ENCODE measurements at regions not wholly inside any gene's neighbourhood (a gene's known extent, or its start where the extent isn't known, plus 50 kb on each side); places are given as distances from the start of the nearest gene placed in this dataset.

GRCh38 chr21:25369524-25370300 lies 237.6 kb downstream of the MRPL39 start:
- Histone ChIP-seq H3K36me3 (no peaks in the 10 kb centered on the region), H3K9me3 (no peaks in the 10 kb centered on the region), H3K27me3 (no peaks in the 10 kb centered on the region), H3K4me1 (no peaks in the 10 kb centered on the region), H3K4me3 (no peak overlapping the region), H3K27ac (no peak overlapping the region)
- intact Hi-C loops (cut with DNase I), result no loop called here
- no peak for DNase-seq (ENCODE audit: extremely low spot score in 2 of 2)
- TF ChIP-seq CTCF (IDR thresholded peaks at IDR 0.05), result no peak
- no peak for TF ChIP-seq POLR2AphosphoS5 (IDR thresholded peaks at IDR 0.05; ENCODE audit: insufficient read depth in 1 of 2, low read depth in 1 of 2)
- TF ChIP-seq POLR2A (IDR thresholded peaks at IDR 0.05), result no peak

GRCh38 chr21:25368531-25368930 lies 238.8 kb downstream of the MRPL39 start:
- no peaks in the 10 kb centered on the region for H3K27me3 ChIP-seq
- H3K27ac ChIP-seq, result no peak overlapping the region
- intact Hi-C loops (cut with DNase I), result no loop called here
- DNase-seq (ENCODE audit: extremely low spot score in 2 of 2), result no peak
- no peaks in the 10 kb centered on the region for H3K36me3 ChIP-seq
- H3K9me3 ChIP-seq, result no peaks in the 10 kb centered on the region
- TF ChIP-seq CTCF (IDR thresholded peaks at IDR 0.05), result no peak
- TF ChIP-seq POLR2AphosphoS5 (IDR thresholded peaks at IDR 0.05; ENCODE audit: insufficient read depth in 1 of 2, low read depth in 1 of 2), result no peak
- TF ChIP-seq POLR2A (IDR thresholded peaks at IDR 0.05), result no peak
- H3K4me3 ChIP-seq, result no peak overlapping the region
- H3K4me1 ChIP-seq, result no peaks in the 10 kb centered on the region

GRCh38 chr21:25366116-25366515 lies 241.2 kb downstream of the MRPL39 start:
- TF ChIP-seq CTCF (IDR thresholded peaks at IDR 0.05) (no peak), POLR2AphosphoS5 (IDR thresholded peaks at IDR 0.05; ENCODE audit: insufficient read depth in 1 of 2, low read depth in 1 of 2) (no peak), POLR2A (IDR thresholded peaks at IDR 0.05) (no peak)
- intact Hi-C loops (cut with DNase I), result no loop called here

DNA sequence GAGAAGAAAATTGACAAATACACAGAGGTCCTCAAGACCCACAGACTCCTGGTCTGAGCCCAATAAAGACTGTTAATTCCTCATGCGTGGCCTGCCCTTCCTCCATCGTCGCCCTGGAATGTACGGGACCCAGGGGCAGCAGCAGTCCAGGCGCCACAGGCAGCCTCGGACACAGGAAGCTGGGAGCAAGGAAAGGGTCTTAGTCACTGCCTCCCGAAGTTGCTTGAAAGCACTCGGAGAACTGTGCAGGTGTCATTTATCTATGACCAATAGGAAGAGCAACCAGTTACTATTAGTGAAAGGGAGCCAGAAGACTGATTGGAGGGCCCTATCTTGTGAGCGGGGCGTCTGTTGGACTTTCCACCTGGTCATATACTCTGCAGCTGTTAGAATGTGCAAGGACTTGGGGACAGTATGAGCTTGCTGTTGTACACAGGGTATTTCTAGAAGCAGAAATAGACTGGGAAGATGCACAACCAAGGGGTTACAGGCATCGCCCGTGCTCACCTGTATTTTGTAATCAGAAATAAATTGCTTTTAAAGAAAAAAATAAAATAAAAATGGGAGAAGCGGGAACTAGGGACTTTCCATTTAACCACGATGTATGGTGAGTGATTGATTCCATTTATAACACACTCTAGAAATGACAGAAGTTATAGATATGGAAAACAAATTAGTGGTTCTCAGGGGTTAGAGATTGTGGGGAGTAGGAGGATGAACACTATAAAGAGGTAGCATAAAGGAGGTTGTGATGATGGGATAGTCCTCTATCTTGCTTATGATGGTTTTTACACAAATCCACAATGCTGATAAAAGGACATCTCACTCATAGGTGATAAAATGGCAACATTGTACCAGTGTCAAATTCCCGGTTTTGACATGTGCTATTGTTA lies 244.7 kb downstream of the MRPL39 start:
- intact Hi-C loops (cut with DNase I), result no loop called here
- no peak for TF ChIP-seq POLR2AphosphoS5 (IDR thresholded peaks at IDR 0.05; ENCODE audit: insufficient read depth in 1 of 2, low read depth in 1 of 2)
- TF ChIP-seq POLR2A (IDR thresholded peaks at IDR 0.05), result no peak
- no peak for TF ChIP-seq CTCF (IDR thresholded peaks at IDR 0.05)
- no peak overlapping the region for H3K4me3 ChIP-seq

More at GRCh38 chr21:25366116-25366515, 241.2 kb downstream of the MRPL39 start:
- no peaks in the 10 kb centered on the region for H3K36me3 ChIP-seq
- DNase-seq (ENCODE audit: extremely low spot score in 2 of 2), result no peak
- H3K27me3 ChIP-seq, result no peaks in the 10 kb centered on the region
- no peak overlapping the region for H3K27ac ChIP-seq
- no peaks in the 10 kb centered on the region for H3K4me1 ChIP-seq
- no peak overlapping the region for H3K4me3 ChIP-seq
- no peaks in the 10 kb centered on the region for H3K9me3 ChIP-seq

More for the DNA sequence above, 244.7 kb downstream of the MRPL39 start:
- Histone ChIP-seq H3K27me3 (no peaks in the 10 kb centered on the region), H3K4me1 (no peaks in the 10 kb centered on the region), H3K36me3 (no peaks in the 10 kb centered on the region), H3K27ac (no peak overlapping the region), H3K9me3 (no peaks in the 10 kb centered on the region)
- DNase-seq (ENCODE audit: extremely low spot score in 2 of 2), result no peak

All from vagina (tissue), 2 donors.